Endothelial cell (in vitro differentiated cells): ENCODE measurements at regions not wholly inside any gene's neighbourhood (a gene's known extent, or its start where the extent isn't known, plus 50 kb on each side); places are given as distances from the start of the nearest gene placed in this dataset.

Source experiments
- DNase-seq: peaks from one replicate; pipeline ENCODE4 v3.0.0; 2021; ENCODE audit warnings: low spot score
- H3K27ac Mint-ChIP-seq: one replicate; pipeline ENCODE4 v1.8.0; 2021; ENCODE audit warnings: mixed read lengths, inconsistent platforms; ENCODE audit not compliant: unreplicated experiment
- H3K27me3 Mint-ChIP-seq: one replicate; pipeline ENCODE4 v1.8.0; 2021; ENCODE audit warnings: mild to moderate bottlenecking, moderate library complexity, mixed read lengths, inconsistent platforms; ENCODE audit not compliant: unreplicated experiment
- H3K36me3 Mint-ChIP-seq: one replicate; pipeline ENCODE4 v1.8.0; 2021; ENCODE audit warnings: mild to moderate bottlenecking, low read depth, mixed read lengths, inconsistent platforms; ENCODE audit not compliant: unreplicated experiment
- H3K4me1 Mint-ChIP-seq: one replicate; pipeline ENCODE4 v1.8.0; 2021; ENCODE audit warnings: mild to moderate bottlenecking, mixed read lengths, inconsistent platforms; ENCODE audit not compliant: unreplicated experiment
- H3K4me3 Mint-ChIP-seq: one replicate; pipeline ENCODE4 v1.8.0; 2021; ENCODE audit warnings: mild to moderate bottlenecking, mixed read lengths, inconsistent platforms; ENCODE audit not compliant: unreplicated experiment
- H3K9me3 Mint-ChIP-seq: one replicate; pipeline ENCODE4 v1.8.0; 2021; ENCODE audit warnings: mixed read lengths, inconsistent platforms; ENCODE audit not compliant: unreplicated experiment
- TF ChIP-seq, protein P1 (sequence below): fragments of 200-600 bp; sonication (generic); IDR thresholded peaks from one replicate; pipeline ENCODE4 v1.5.0; 2021; ENCODE audit warnings: antibody characterized with exemption; ENCODE audit not compliant: unreplicated experiment

DNA sequence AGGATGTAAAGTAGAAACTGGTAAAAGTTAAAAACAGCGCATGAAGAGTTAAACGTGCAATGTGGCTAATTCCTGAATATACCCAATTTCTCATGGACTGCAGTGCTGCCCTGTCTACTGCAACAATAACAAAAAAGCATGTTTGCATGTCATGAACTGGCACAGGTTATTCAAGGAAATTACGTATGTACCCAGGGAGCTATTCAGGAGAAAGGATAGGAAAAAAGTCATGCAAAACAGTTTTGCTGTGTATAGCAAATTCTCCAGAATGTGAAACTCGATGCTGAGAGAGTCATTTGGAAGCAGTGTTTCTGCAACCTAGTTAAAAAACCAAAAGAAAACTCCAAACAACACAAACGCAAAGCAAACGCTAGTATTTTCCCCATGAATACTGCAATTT, 381.5 kb upstream of the PRKX start:
- H3K4me3 Mint-ChIP-seq, result no peak overlapping the region
- DNase-seq, result no peak
- TF ChIP-seq, protein P1, sequence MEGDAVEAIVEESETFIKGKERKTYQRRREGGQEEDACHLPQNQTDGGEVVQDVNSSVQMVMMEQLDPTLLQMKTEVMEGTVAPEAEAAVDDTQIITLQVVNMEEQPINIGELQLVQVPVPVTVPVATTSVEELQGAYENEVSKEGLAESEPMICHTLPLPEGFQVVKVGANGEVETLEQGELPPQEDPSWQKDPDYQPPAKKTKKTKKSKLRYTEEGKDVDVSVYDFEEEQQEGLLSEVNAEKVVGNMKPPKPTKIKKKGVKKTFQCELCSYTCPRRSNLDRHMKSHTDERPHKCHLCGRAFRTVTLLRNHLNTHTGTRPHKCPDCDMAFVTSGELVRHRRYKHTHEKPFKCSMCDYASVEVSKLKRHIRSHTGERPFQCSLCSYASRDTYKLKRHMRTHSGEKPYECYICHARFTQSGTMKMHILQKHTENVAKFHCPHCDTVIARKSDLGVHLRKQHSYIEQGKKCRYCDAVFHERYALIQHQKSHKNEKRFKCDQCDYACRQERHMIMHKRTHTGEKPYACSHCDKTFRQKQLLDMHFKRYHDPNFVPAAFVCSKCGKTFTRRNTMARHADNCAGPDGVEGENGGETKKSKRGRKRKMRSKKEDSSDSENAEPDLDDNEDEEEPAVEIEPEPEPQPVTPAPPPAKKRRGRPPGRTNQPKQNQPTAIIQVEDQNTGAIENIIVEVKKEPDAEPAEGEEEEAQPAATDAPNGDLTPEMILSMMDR, result no peak
- no peaks in the 10 kb centered on the region for H3K27me3 Mint-ChIP-seq
- no peaks in the 10 kb centered on the region for H3K4me1 Mint-ChIP-seq
- no peak overlapping the region for H3K27ac Mint-ChIP-seq
- no peaks in the 10 kb centered on the region for H3K36me3 Mint-ChIP-seq
- no peaks in the 10 kb centered on the region for H3K9me3 Mint-ChIP-seq

DNA sequence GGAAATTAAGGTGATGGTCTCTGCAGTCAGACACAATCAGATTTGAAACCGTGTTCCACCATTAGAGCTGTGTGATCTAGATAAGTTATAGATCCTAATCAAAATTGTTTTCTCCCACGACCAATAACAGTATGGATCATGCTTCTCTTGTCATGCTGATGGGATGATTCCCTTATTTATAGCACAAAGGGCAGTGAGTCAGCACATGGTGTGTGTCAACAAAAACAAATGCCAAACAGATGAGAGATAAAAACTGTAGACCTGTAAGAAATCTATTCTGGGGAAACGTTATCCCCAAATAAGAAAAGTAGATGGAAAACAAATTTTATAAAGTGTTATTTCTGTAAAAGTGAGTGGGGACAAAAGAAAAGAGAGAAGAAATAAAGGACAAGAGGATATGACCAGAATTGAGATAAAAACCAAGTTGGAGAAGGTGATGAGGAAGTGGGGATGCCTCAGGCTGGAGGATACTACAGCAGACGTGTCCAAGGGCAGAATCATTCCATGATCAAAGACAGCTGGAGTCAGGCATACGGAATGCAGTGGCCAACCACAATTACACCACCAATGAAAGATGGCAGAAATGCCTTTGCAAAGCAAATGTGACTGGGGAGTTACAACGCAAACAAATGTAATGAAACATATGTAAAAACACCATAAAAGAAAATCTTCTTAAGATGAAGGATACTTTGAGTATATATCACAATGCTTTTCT, 377.8 kb upstream of the PRKX start:
- H3K4me3 Mint-ChIP-seq, result no peak overlapping the region
- no peak overlapping the region for H3K27ac Mint-ChIP-seq
- no peaks in the 10 kb centered on the region for H3K4me1 Mint-ChIP-seq
- no peaks in the 10 kb centered on the region for H3K9me3 Mint-ChIP-seq
- DNase-seq, result no peak
- H3K36me3 Mint-ChIP-seq, result no peaks in the 10 kb centered on the region
- TF ChIP-seq, protein P1, result no peak
- H3K27me3 Mint-ChIP-seq, result no peaks in the 10 kb centered on the region

DNA sequence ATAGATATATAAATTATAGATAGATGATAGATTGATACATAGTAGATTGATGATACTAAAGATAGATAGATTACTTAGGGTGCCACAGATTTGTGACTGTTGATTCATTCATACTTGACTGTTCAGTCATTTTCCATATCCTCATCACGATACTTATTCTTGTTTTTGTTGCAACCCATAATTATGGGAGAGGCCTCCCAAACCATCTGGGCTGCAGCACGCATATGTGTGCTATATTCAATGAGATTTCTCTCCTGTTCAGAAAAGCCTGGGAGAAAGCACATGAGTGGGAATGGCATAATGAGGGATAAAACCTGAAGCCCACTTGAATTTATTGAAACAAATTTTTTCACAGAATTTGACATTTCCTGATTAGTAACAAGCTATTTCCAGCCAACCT, 346.4 kb upstream of the PRKX start:
- Mint-ChIP-seq H3K27ac (no peak overlapping the region), H3K4me1 (no peaks in the 10 kb centered on the region), H3K27me3 (peaks cover 1% of the 10 kb centered on the region), H3K9me3 (no peaks in the 10 kb centered on the region), H3K4me3 (no peak overlapping the region), H3K36me3 (no peaks in the 10 kb centered on the region)
- no peak for DNase-seq
- TF ChIP-seq, protein P1, result no peak

DNA sequence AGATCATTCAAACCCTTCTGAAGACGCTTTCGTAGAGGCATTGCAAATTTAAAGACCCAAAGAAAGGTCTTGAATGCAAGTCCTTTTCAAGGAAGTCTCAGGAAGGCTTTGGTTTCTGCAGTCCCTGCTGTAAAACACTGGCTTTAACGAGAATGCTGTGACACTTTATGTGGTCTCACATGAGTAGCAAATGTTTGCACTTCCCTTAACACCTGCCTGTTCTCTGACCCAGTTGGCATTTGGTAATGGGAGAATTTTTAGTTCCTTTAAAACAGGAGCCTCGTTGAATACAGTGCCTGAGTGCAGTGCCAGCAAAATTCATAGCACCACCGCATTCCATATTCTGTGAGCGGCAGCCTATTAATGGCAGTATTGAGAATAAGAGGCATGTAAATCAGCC, 330.5 kb upstream of the PRKX start:
- Mint-ChIP-seq H3K27ac (no peak overlapping the region), H3K4me1 (no peaks in the 10 kb centered on the region), H3K27me3 (no peaks in the 10 kb centered on the region), H3K9me3 (no peaks in the 10 kb centered on the region), H3K36me3 (no peaks in the 10 kb centered on the region), H3K4me3 (no peak overlapping the region)
- TF ChIP-seq, protein P1, result no peak
- DNase-seq, result no peak

DNA sequence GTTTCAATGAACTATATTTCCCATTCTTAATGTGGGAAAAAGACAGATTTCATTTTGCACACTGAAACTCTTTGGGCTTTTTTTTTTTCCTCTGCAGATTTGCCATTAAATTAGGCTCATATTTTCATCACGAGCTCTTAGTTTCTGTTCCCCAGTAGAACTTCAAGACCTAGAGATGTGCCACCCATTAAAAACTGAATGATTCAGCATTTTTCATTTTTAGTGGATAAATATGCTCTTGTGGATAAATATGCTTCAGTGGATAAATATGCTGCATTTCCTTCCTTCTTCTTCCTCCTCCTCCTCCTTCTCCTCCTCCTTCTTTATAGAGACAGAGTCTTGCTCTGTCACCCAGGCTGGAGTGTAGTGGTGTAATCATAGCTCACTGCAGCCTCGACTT, 322.4 kb upstream of the PRKX start:
- DNase-seq, result no peak
- no peaks in the 10 kb centered on the region for H3K4me1 Mint-ChIP-seq
- no peaks in the 10 kb centered on the region for H3K27me3 Mint-ChIP-seq
- H3K4me3 Mint-ChIP-seq, result no peak overlapping the region
- no peak overlapping the region for H3K27ac Mint-ChIP-seq
- TF ChIP-seq, protein P1, result no peak
- H3K9me3 Mint-ChIP-seq, result no peaks in the 10 kb centered on the region
- H3K36me3 Mint-ChIP-seq, result no peaks in the 10 kb centered on the region
